ENCODE measurements at regions not wholly inside any gene's neighbourhood (a gene's known extent, or its start where the extent isn't known, plus 50 kb on each side); places are given as distances from the start of the nearest gene placed in this dataset.

GRCh38 chr6:14431385-14432330 is 314.1 kb downstream of the CD83 start:
- Mint-ChIP-seq H3K9me3 (ENCODE audit: low read depth, unreplicated experiment) (no peaks in the 10 kb centered on the region), H3K4me1 (ENCODE audit: low read depth, unreplicated experiment) (no peaks in the 10 kb centered on the region), H3K36me3 (ENCODE audit: insufficient read depth, unreplicated experiment) (no peaks in the 10 kb centered on the region), H3K4me3 (ENCODE audit: low read depth, unreplicated experiment) (no peak overlapping the region), H3K27ac (ENCODE audit: unreplicated experiment) (no peak overlapping the region), H3K27me3 (ENCODE audit: unreplicated experiment) (no peaks in the 10 kb centered on the region)
- intact Hi-C loops (cut with micrococcal nuclease; ENCODE audit: unreplicated experiment) = no loop called here
- BruUV-seq (replicated peaks) = no TSS peak
- peak; percentile 6 for DNase-seq
- TF ChIP-seq, protein P1, sequence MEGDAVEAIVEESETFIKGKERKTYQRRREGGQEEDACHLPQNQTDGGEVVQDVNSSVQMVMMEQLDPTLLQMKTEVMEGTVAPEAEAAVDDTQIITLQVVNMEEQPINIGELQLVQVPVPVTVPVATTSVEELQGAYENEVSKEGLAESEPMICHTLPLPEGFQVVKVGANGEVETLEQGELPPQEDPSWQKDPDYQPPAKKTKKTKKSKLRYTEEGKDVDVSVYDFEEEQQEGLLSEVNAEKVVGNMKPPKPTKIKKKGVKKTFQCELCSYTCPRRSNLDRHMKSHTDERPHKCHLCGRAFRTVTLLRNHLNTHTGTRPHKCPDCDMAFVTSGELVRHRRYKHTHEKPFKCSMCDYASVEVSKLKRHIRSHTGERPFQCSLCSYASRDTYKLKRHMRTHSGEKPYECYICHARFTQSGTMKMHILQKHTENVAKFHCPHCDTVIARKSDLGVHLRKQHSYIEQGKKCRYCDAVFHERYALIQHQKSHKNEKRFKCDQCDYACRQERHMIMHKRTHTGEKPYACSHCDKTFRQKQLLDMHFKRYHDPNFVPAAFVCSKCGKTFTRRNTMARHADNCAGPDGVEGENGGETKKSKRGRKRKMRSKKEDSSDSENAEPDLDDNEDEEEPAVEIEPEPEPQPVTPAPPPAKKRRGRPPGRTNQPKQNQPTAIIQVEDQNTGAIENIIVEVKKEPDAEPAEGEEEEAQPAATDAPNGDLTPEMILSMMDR (IDR thresholded peaks at IDR 0.05; ENCODE audit: unreplicated experiment) = no peak
- CTCF ChIA-PET = interaction anchor here (0.6 kb wide), 1 partner anchor 370 kb away, joined by 3 read pairs; no protein-coding TSS in a partner anchor

DNA sequence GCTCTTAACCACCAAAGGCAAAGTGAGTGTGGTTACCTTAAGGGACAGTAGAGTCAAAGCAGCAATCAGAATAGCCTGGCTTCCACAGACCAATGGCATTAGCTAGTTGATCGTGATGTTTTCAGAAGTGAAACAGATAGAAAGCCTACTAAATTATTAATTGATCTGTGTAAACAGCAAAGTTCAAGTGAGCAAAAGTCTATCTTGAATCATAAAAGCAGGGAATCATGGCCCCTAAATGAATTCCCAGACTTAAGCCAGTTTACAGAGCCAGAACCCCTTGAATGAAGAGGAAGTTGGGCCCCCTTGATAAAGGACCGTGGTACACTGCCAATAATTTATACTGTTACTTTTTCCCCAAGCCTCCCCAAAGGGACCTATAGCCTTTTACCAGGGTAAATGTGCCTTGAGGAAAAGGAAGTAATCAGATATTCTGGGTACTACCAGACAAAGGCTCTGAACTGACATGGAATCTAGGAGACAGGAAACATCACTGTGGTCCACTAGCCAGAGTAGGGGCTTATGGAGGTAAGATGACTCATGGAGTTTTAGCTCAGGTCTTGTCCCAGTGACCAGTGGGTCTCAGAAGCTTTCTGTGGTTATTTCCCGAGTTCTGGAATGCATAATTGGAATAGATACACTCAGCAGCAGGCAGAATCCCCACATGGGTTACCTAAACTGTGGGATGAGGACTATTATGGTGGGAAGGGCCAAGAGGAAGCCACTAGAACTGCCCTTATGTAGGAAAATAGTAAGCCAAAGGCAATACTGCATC is 317.5 kb downstream of the CD83 start:
- TF ChIP-seq, protein P1 (IDR thresholded peaks at IDR 0.05; ENCODE audit: unreplicated experiment) = no peak
- Mint-ChIP-seq H3K4me3 (ENCODE audit: low read depth, unreplicated experiment) (no peak overlapping the region), H3K27me3 (ENCODE audit: unreplicated experiment) (no peaks in the 10 kb centered on the region), H3K27ac (ENCODE audit: unreplicated experiment) (no peak overlapping the region), H3K4me1 (ENCODE audit: low read depth, unreplicated experiment) (no peaks in the 10 kb centered on the region), H3K36me3 (ENCODE audit: insufficient read depth, unreplicated experiment) (no peaks in the 10 kb centered on the region), H3K9me3 (ENCODE audit: low read depth, unreplicated experiment) (no peaks in the 10 kb centered on the region)
- CTCF ChIA-PET = no interaction called here
- no peak for DNase-seq
- no TSS peak for BruUV-seq (replicated peaks)
- intact Hi-C loops (cut with micrococcal nuclease; ENCODE audit: unreplicated experiment) = no loop called here

DNA sequence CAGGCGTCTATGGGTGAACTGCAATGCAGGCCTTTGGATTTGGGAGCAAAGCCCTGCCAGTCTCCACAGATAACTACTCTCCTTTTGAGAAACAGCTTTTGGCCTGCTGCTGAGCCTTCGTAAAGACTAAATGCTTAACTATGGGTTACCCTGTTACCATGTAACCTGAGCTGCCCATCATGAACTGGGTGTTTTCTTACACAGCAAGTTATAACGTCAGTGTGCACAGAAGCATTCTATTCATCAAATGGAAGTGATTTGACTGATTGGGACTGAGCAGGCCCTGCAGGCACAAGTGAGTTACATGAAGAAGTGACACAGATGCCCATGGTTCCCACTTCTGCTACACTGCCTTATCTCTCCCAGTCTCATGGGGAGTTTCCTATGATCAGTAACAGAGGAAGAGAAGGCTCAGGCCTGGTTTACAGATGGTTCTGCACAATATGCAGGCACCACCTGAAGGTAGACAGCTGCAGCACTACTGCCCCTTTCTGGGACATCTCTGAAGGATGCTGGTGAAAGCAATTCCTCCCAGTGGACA is 319.1 kb downstream of the CD83 start:
- TF ChIP-seq, protein P1 (IDR thresholded peaks at IDR 0.05; ENCODE audit: unreplicated experiment) = no peak
- H3K27me3 Mint-ChIP-seq (ENCODE audit: unreplicated experiment) = no peaks in the 10 kb centered on the region
- H3K4me3 Mint-ChIP-seq (ENCODE audit: low read depth, unreplicated experiment) = no peak overlapping the region
- intact Hi-C loops (cut with micrococcal nuclease; ENCODE audit: unreplicated experiment) = no loop called here
- H3K9me3 Mint-ChIP-seq (ENCODE audit: low read depth, unreplicated experiment) = no peaks in the 10 kb centered on the region
- no peak overlapping the region for H3K27ac Mint-ChIP-seq (ENCODE audit: unreplicated experiment)
- CTCF ChIA-PET = no interaction called here
- no peak for DNase-seq
- BruUV-seq (replicated peaks) = no TSS peak
- H3K36me3 Mint-ChIP-seq (ENCODE audit: insufficient read depth, unreplicated experiment) = no peaks in the 10 kb centered on the region
- no peaks in the 10 kb centered on the region for H3K4me1 Mint-ChIP-seq (ENCODE audit: low read depth, unreplicated experiment)

- intact Hi-C loops (cut with micrococcal nuclease; ENCODE audit: unreplicated experiment) = no loop called here
- DNase-seq = no peak
- no peaks in the 10 kb centered on the region for H3K4me1 Mint-ChIP-seq (ENCODE audit: low read depth, unreplicated experiment)
- no peak overlapping the region for H3K27ac Mint-ChIP-seq (ENCODE audit: unreplicated experiment)
- no peaks in the 10 kb centered on the region for H3K36me3 Mint-ChIP-seq (ENCODE audit: insufficient read depth, unreplicated experiment)
- H3K27me3 Mint-ChIP-seq (ENCODE audit: unreplicated experiment) = no peaks in the 10 kb centered on the region
- CTCF ChIA-PET = no interaction called here
- BruUV-seq (replicated peaks) = no TSS peak
- TF ChIP-seq, protein P1 (IDR thresholded peaks at IDR 0.05; ENCODE audit: unreplicated experiment) = no peak
- no peak overlapping the region for H3K4me3 Mint-ChIP-seq (ENCODE audit: low read depth, unreplicated experiment)
- no peaks in the 10 kb centered on the region for H3K9me3 Mint-ChIP-seq (ENCODE audit: low read depth, unreplicated experiment)
These were observed 321.8 kb downstream of the CD83 start for GRCh38 chr6:14439419-14439818.
